ENCODE measurements at regions not wholly inside any gene's neighbourhood (a gene's known extent, or its start where the extent isn't known, plus 50 kb on each side); places are given as distances from the start of the nearest gene placed in this dataset.
"Not testable (repeated sequence)": the region's sequence is repeated elsewhere in the genome, so short reads cannot be mapped to it uniquely, and the experiment has no call there.

DNA sequence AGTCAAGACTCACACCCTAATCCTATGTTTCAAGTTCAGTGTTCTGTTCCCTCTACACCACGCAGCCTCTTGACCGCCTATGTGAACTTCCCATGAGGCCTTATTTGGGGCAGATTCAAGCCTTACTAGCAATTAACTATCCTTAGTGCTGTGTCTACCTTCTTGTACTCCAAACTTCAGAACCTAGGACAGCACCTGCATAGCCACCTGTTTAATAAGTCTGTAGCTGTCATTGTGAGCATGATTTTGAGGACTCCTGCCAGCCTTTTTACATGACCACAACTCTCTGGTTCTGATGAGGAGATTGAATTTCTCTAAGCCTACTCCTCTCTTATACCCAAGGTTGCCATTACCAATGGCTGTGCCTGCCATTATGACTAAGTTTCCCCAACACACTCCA, 50.8 kb upstream of the PCSK1 start:
- no peak for DNase-seq

DNA sequence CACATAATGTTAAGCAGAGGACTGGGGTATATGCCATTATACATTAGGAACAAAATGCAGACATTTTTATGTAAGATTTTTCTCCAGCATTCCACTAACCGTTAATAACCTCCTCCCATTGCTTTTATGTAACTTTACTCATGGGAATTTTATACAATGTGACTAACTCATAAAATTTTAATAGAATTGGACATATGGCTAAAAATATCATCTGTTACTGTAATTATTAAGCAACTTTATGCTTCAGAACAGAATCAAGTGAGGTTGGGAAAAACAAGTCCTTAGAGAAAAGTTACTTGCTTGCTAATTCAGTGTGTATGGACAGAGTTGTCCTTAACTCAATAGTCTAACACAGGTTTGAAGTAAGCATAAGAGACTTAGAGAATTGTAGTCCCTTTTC, 54.8 kb upstream of the PCSK1 start:
- DNase-seq: no peak

DNA sequence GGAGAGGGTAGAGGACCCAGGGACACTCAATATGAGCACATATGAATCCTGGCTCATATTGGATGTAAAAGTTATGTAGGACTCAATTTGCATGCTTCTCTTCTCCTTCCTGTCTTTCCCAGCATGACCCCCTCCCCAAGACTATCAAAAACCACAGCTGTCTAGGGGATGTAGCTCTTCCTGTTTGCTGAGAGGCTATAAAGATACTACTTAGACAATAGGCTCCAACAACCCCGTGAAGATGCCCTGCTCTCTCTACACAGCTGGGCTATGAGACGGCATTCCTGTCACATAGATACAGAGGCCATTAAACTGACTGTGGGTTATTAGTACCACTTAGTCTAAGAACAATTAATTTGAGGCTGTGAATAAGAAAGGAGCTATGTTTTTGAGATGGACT, 56.5 kb upstream of the PCSK1 start:
- no peak for DNase-seq

DNA sequence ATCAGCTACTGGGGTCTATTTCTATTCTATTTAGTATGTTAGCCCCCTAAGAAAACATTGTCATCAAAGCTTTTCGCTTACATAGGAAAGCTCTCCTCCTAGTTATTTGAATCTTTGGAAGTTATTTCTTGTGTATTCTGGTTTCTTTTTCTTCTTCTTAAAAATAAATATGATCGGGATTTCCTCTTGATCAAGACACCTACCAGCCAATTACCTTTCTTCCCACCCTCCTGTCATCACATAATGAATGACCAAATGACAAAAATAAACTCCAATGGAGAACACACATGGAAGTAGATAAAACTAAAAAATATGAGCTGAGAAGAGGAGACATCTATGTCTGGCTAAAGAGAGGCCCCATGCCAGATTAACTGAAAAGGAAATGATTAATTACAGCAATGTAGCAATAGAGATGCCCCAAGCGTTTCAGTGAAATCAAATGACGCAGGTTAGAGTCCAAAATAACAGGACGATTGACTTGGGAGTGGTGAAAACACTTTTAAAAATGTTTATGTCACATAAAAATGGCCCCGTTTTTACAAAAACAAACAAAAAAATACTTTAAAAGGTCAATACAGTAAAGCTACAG, 59.5 kb upstream of the PCSK1 start:
- DNase-seq: no peak

DNA sequence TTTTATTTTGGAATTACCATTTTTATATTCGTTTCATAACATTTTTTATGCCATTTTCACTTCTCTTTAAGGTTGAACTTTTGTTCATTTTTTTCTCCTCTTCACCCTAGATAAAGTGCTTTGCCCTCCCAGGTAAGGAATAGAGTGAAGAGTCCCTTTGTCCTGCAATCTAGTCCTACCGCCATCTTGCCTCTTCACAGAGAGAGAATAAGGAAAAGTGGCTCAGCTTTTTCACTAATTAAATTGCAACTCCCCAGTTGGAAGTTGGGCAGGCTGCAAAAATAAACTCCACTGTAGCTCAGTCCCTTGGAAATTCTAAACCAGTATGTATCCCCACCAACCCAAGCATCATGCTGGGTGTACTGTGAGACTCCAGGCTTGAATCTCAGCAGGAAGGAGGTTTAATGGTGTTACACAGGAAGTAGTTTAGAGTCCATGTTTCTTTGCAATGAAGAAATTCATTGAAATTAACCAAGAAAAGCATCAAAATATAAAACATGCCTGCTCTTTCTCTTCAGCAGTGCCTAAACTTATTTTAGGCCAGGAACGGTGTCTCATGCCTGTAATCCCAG, 60.3 kb upstream of the PCSK1 start:
- DNase-seq: no peak

DNA sequence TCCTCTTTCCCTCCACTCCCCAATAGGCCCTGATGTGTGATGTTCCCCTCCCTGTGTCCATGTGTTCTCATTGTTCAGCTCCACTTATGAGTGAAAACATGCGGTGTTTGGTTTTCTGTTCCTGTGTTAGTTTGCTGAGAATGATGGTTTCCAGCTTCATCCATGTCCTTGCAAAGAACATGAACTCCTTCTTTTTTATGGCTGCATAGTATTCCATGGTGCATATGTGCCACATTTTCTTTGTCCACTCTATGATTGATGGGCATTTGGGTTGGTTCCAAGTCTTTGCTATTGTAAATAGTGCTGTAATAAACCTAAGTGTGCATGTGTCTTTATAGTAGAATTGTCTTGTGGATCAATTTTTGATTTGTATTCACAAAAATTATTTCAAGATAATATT, 62.4 kb upstream of the PCSK1 start:
- not testable (repeated sequence) for DNase-seq

DNA sequence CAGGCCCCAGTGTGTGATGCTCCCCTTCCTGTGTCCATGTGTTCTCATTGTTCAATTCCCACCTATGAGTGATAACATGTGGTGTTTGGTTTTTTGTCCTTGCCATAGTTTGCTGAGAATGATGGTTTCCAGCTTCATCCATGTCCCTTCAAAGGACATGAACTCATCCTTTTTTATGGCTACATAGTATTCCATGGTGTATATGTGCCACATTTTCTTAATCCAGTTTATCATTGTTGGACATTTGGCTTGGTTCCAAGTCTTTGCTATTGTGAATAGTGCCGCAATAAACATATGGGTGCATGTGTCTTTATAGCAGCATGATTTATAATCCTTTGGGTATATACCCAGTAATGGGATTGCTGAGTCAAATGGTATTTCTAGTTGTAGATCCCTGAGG, 64.0 kb upstream of the PCSK1 start:
- not testable (repeated sequence) for DNase-seq

DNA sequence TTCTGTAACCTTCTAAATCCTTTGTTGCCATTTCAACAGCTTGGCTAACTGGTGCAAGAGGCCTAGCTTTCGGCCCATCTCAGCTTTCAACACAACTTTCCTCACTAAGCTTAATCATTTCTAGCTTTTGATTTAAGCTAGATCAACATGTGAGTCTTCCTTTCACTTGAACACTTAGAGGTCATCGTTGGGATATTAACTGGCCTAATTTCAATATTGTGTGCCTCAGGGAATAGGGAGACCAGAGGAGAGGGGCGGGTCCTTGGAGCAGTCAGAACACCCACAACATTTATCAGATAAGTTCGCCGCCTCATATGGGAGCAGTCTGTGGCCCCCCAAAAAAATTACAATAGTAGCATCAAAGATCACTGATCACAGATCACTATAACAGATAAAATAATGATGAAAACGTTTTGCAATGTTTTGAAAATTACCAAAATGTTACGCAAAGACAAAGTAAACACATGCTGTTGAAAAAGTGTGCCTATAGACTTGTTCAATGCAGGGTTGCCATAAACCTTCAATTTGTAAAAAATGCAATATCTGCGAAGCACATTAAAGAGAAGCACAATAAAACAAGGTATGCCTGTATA, 66.8 kb upstream of the PCSK1 start:
- no peak for DNase-seq

DNA sequence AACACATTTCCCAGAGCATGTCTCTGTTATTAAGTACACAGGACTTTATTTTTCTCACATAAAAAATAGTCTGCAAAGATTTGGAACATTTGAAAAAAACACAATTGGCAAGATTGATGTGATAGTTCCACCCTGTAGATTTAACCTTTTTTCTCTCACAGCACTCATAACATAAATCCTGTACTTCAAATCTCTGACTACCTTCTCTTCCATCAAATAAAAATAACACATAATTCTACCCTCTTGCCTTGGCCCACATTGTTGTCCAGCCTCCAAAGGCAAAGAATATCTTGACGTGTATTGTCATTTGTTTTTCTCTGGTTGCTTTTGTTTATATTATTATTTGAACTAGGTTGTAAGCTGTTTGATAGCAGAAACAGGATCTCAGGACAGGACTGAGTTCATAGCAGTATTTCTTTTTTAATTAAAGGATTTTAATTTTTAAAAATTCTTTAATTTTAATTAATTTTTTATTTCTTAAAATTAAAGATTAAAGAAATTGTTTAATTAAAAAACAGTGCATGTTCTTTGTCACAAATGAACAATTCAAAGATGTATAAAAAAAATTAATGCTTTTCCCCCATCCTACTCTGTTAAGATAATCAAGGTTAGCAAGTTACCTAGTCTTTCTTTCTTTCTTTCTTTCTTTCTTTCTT, 69.1 kb upstream of the PCSK1 start:
- no peak for DNase-seq

DNA sequence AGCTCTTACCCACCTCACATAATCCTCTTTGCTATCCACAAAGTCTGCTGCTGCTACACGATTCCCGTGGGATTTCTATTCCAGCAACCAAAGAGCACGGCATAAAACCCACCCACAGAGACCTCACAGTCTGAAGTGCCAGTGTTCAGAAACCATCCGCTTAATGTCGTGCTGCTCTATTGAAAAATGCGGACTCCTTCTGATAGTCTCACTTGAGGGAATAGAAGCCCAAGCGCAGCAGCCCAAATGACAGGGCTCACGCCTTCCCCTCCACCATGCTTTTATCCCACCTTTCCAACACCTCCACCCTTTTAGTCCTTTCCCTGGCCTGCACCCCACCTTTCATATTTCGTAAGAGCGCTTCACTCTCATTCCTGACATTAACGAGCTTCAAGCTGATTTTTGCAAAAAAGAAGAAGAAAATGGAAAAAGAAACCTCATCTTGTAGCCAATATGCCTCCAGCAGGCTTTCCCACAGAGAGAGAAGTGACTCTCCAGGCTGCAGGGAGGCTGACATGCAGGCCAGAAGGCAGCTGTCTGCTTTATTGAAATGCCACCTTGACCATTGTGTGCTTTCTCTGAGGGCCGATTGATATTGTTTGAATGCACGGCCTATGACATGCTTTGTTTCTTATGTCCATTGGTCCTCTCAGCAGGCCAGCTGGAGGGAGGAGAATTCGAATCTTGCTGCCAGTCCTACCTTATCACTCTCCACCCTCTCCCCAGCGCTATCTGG, 70.6 kb upstream of the PCSK1 start:
- no peak for DNase-seq

DNA sequence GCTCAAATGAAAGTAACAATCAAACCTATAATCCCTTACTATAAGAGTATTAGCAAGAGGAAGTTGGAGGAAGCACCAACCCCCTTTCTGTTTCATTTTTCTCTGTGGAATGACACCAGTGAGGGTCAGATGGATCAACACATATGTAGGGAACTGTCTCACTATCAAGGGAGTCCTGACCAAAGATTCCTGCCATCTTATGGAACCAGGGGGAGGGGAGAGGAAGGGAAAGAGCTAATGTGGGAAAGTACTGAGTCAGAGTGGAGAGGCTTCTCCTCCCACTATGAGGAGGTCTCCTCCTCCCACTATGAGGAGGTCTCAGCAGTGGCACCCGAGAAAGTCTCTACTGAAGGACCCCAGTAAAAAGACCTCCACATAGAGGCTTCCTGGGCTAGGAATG, 73.3 kb upstream of the PCSK1 start:
- no peak for DNase-seq

DNA sequence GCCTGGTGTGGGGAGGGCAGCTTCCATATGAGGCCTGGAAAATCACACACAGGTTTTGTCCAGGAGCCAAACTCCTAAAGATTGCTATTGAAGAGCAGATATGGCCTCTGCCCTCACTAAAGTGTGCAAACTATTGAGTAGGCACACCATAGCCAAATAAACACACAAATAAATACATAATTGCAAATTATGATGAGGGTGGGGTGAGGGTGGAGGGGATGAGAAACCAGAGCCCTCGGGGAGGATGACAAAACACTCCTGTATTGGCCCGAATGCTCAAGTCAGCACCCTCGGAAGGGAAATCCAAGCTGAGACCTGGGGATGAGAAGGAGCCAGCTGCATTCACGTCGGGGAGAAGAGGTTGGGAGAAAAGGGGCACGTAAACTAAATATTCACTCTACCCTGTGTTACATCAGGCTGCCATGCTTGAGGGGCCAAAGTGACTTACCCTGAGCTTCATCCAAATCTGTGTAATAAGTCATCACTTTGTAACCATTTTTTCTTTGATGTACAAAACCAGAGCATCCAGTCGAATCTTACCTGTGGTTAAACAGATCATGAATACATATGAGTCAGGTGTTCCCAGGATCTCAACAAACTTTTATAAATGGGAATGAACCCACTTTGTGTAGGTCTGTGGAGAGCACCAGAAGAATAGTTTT, 73.9 kb upstream of the PCSK1 start:
- DNase-seq: no peak

DNA sequence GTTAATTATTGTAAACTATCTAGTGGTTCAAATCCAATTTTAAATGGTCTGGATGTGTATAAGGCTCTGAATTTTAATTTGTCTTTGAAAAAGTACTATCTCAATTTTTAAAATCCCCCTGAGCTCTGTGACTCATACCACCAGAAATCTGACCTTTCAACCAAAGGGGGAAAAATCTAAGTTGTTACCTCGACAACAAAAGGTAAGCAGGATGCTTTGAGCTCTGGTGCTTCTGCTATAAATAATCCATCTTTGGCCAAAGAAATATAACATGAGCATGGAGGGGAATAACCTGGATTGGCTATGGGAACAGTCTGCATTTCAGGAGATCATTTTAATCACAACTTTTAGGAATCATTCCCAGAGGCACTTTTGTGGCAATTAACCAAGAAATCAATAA, 76.3 kb upstream of the PCSK1 start:
- DNase-seq: no peak

DNA sequence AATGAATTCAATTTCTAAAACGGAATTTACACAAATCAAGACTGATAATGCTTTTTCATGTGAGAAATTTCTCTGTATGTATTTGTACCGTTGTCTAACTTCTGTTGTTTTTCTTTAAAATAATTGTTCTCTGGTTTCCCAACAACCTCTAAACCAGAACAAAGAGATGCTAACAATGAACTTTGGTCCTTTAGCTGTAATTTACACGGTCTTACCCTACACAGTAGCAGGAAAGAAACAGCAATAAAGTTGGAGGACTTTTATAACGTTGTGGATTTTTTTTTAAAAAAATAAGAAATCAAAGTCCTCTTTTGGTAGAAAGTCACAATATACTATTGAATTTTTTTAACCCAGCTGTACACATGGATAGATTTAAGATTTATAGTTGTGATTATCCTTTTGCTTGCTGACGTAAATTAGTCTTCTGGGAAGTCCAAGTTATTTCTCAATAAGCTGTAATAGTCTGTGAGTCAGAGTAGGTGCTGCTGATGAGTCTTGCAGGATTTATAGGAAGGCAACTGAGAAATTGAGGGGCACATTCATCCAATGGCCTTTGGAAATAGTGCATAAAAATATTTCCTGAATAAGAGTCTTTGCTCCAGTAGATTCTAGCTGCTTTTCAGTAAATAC, 76.8 kb upstream of the PCSK1 start:
- no peak for DNase-seq

DNA sequence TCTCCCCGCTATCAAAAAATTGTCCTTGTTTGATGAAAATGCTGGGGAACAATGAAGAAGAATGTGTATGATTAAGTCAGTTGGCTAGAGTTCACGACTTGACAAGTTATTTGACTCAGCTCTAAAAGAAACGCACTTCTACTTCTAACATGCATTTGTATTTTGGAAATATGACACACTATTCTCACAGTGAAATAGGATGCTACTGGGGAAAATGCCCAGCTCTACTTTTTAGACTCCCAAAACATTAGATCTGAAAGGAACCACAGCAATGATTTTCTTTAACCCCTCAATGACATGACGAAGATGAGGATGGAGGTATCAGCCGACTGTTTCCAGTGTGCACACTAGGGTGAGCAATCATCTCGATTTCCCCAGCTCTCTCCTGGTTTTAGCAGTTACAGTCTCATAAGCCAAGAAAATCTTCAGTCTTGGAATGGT, 83.6 kb upstream of the PCSK1 start:
- DNase-seq: no peak

DNA sequence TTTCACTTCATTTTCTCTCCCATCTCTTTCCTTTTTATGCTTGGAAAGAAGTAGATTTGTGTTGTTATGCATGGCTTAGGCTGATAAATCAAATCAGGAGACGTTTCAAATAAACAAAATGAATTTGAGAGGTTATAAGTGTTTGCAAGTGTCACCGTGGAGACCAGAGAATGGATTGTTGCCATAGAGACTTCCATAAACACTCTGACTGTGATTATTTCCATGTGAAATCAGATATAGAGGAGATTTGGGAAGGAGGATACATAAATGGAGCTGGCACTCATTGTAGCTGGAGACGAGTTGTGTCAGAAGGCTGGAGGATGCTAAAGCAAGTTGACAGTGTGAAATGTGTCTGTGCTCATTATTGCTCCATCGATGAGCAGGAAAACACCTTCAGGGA, 84.2 kb upstream of the PCSK1 start:
- DNase-seq: no peak

DNA sequence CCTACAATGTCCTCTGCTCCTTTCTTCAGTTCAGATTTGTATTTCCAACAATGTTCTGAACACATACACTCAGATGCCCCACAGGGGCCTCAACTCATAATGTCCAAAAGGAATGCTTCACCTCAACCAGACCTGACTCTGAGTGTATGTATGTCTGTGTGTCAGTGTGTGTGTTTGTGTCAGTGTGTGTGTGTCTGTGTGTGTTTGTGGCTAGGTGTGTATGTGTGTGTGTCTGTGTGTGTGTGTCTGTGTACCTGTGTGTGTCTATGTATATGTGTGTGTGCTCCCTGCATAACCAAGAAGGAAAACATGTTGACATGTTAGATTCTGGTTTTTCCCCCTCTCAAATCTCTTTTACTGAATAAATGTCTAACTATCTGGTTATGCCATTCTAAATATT, 87.3 kb upstream of the PCSK1 start:
- no peak for DNase-seq

DNA sequence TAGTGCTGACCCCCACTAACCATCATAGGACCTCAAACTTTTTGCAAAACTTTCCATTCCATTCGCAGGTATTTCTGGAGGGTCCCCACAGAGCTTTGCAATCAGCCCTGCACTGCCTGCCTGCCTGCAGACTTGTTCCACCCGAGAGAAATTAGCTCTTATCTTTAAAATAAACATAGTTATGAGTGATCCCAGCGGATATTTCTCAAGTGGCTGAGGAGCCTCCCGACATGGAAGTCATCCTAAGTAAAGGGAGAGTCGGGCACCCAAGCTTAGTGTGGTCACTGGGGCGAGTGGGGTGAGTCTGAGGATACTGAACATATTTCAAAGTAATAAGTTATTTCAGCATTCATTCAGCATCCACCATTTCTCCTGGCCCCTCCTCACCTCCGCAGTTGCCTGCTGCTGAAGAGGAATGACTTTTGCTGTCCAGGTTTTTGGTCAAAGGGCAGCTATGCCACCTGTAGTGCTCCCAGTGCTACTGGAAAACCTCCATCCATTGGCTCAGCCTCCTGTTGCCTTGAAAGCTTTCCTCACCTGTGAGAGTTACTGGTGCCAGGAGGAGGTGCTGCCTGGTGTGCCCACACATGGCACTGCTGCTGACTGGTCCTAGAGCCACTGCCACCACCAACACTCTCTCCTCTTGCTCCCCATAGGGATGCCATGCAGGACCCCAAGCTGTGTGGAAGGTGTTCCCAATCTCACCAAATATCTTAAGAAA, 89.7 kb upstream of the PCSK1 start:
- DNase-seq: no peak

DNA sequence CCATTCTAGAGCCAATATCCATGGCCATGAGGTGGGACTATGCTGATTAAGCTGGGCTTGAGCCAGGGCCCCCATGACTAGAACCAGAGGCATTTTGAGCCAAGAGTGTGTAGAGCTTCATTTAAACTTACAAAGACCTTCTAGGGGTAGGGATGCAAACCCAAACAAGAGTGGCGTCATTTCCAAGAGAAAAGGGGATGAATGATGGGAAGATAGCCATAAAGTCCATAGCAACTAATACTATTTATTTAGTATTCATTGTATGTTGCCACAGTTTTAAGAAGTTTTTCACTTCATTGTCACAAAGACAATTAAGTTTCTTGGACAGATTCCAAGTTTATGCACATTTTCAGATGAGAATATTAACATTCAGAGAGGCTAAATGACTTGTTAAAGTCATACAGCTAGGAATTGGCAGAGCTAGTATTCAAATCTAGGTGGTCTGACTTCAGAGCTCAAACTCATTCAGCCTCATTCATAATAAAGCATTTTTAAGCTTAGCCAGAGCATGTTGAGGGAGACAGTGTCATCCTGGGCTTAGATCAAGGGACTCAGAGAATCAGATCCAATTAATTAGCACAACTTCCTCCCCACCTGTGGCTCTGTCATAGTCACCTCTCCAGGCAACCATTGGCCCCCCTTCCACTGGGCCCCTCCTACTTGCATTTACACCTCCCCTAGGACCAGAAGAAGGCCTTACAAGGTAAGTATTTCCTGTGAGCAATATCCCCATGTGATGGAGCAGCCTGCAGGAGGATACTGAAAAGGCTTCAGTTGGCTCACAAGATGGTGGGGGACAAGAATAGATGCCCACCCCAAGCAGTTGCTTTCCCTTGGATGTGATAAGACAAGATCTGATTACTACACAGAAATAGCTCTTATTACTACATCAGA, 95.0 kb upstream of the PCSK1 start:
- DNase-seq: no peak

DNA sequence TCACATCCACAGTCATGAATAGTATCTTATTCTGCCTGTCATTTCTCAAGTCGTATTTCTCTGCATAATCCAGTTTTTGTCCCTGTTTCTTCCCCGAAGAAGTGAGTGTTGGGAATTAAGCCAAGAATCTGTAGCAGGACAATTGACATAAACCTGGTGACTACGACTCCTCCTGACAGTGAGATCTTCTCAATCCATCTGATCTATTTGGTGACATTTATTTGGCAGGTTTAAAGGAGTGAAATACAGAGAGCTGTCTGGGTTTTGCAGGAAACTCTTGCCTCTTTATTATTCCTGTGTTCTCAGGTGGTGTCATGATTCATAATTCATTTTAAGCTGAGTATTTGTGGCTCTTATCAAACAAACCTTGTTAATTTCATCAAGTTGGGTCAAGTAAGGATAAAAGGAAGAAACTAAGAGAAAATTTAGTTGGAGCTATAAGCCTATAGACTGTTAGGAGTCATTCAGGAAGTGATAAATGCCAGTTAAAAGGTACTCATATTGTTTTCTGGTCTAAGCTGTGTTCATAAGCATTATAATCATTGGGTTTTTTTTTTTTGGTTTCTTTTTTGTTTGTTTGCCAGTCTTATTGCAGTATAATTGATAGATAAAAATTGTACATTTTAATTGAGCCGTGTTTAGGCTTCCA, 95.9 kb upstream of the PCSK1 start:
- DNase-seq: no peak

Data from cerebellar nuclear complex (tissue), 1 donor.